Mesothelial cell of epicardium (in vitro differentiated cells): ENCODE measurements at regions not wholly inside any gene's neighbourhood (a gene's known extent, or its start where the extent isn't known, plus 50 kb on each side); places are given as distances from the start of the nearest gene placed in this dataset.

Experiments
- DNase-seq, 2 experiments: peaks; one replicate each; pipeline ENCODE4 v3.0.0; 2021; ENCODE audit warnings: low spot score in 2 of 2; ENCODE audit not compliant: unreplicated experiment in 2 of 2
- H3K27ac Mint-ChIP-seq: 2 replicates; pipeline ENCODE4 v1.8.0; 2021; ENCODE audit warnings: mixed read lengths
- H3K27me3 Mint-ChIP-seq: 2 replicates; pipeline ENCODE4 v1.8.0; 2021; ENCODE audit warnings: low read depth, mixed read lengths
- H3K36me3 Mint-ChIP-seq: 2 replicates; pipeline ENCODE4 v1.8.0; 2021; ENCODE audit warnings: mixed read lengths
- H3K4me1 Mint-ChIP-seq: 2 replicates; pipeline ENCODE4 v1.8.0; 2021; ENCODE audit warnings: mixed read lengths
- H3K4me3 Mint-ChIP-seq: 2 replicates; pipeline ENCODE4 v1.8.0; 2021; ENCODE audit warnings: mild to moderate bottlenecking, moderate library complexity, mixed read lengths
- H3K9me3 Mint-ChIP-seq: 2 replicates; pipeline ENCODE4 v1.8.0; 2021; ENCODE audit warnings: mixed read lengths
- CTCF ChIP-seq: fragments of 200-600 bp; sonication (generic); IDR thresholded peaks from one replicate; pipeline ENCODE4 v1.5.0; 2021; ENCODE audit warnings: antibody characterized with exemption; ENCODE audit not compliant: unreplicated experiment

- Mint-ChIP-seq H3K4me3 (no peak overlapping the region), H3K27ac (peak overlapping the region; percentile 37), H3K4me1 (peaks cover 16% of the 10 kb centered on the region), H3K9me3 (no peaks in the 10 kb centered on the region), H3K36me3 (no peaks in the 10 kb centered on the region), H3K27me3 (no peaks in the 10 kb centered on the region)
- no peak for DNase-seq
- no peak for TF ChIP-seq CTCF
Measured at GRCh38 chr5:118778941-118779340, 209.4 kb downstream of the DTWD2 start.

GRCh38 chr5:118777189-118777736 is 211.1 kb downstream of the DTWD2 start:
- no peaks in the 10 kb centered on the region for H3K27me3 Mint-ChIP-seq
- H3K36me3 Mint-ChIP-seq: no peaks in the 10 kb centered on the region
- no peaks in the 10 kb centered on the region for H3K9me3 Mint-ChIP-seq
- H3K4me3 Mint-ChIP-seq: no peak overlapping the region
- H3K4me1 Mint-ChIP-seq: peaks cover 13% of the 10 kb centered on the region
- H3K27ac Mint-ChIP-seq: no peak overlapping the region
- TF ChIP-seq CTCF: no peak
- DNase-seq: no peak

- H3K9me3 Mint-ChIP-seq: peaks cover under 1% of the 10 kb centered on the region
- DNase-seq: no peak
- no peak overlapping the region for H3K27ac Mint-ChIP-seq
- no peak overlapping the region for H3K4me3 Mint-ChIP-seq
- TF ChIP-seq CTCF: no peak
- no peaks in the 10 kb centered on the region for H3K27me3 Mint-ChIP-seq
- H3K4me1 Mint-ChIP-seq: peaks cover 13% of the 10 kb centered on the region
- H3K36me3 Mint-ChIP-seq: no peaks in the 10 kb centered on the region
Measured at GRCh38 chr5:118776755-118777154, 211.6 kb downstream of the DTWD2 start.

- DNase-seq: no peak
- Mint-ChIP-seq H3K4me1 (peaks cover 13% of the 10 kb centered on the region), H3K9me3 (peaks cover 6% of the 10 kb centered on the region), H3K4me3 (no peak overlapping the region), H3K27ac (no peak overlapping the region), H3K27me3 (no peaks in the 10 kb centered on the region), H3K36me3 (no peaks in the 10 kb centered on the region)
- no peak for TF ChIP-seq CTCF
Measured at GRCh38 chr5:118775790-118776499, 212.4 kb downstream of the DTWD2 start.

GRCh38 chr5:118768607-118769175 is 219.7 kb downstream of the DTWD2 start:
- Mint-ChIP-seq H3K4me3 (no peak overlapping the region), H3K4me1 (no peaks in the 10 kb centered on the region), H3K36me3 (no peaks in the 10 kb centered on the region), H3K9me3 (peaks cover 17% of the 10 kb centered on the region), H3K27me3 (peaks cover 3% of the 10 kb centered on the region), H3K27ac (no peak overlapping the region)
- TF ChIP-seq CTCF: no peak
- no peak for DNase-seq
